ENCODE measurements at regions not wholly inside any gene's neighbourhood (a gene's known extent, or its start where the extent isn't known, plus 50 kb on each side); places are given as distances from the start of the nearest gene placed in this dataset.

DNA sequence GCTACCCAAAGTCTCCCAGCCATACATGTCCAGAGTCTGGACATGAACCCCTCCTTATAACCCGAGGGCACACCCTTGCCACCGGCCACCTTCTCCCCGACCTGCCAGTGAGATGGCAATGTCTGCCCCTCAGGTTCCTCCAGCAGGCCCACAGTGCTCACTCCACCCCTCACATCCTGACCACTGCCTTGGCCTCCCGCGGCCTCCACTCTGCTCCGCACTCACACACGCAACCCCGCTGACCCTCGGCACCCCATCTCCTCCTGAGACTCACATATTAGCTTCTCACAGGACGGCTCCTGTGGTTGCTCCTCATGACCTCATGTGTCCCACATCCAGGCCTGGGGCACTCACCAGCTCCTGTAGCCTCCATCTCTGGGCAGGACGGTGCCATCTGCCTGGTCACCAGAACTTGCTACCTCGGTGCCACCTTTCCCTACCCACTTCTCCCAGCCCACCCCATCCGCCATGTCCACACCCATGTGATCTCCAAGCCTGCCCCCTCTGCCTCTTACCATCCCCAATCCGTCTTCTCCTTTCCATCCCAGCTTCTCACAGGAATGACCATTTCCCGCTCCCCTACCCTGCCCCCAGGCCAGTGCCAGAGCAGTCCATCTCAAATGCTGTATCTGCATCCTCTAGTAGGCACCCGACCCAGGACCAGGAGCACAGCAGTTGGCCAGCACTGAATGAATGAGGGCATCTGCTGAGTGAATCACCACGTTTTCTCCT lies 198.6 kb upstream of the DIO3 start:
- DNase-seq: no peak

DNA sequence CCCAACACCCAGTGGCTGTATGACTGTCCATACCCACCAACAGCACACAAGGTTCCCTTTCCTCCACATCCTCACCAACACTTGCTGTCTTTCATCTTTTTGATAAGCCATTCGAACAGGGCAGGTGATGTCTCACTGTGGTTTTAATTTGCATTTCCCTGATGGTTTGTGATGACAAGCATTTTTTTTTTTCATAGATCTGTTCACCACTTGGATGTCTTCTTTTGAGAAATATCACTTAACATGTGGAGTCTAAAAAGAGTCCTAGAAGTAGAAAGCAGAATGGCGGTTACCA lies 198.1 kb upstream of the DIO3 start:
- no peak for DNase-seq

DNA sequence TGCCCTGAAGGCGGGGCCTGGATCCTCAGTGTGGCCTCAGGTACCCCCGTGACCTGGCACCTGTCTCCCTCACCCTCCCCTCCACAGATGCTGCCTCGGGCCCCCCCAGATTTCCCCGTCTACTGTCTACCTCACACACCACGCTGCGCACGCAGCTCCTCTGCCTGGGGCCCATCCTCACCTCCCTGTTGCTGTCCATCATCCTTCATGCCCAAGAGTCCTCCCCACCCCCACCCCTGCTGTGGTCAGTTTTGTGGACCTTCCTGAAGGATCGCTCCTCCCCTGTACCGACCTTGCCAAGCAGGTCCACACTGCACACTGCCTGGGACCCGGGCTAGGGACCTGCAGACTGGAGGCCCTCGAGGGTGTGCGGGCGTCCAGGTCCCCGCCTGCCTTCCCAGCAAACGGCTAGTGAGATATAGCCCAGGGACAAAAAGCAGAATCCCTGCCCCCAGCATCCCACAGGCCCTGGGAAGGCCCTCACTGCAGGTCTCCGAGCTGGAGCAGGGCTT lies 197.4 kb upstream of the DIO3 start:
- DNase-seq: no peak

DNA sequence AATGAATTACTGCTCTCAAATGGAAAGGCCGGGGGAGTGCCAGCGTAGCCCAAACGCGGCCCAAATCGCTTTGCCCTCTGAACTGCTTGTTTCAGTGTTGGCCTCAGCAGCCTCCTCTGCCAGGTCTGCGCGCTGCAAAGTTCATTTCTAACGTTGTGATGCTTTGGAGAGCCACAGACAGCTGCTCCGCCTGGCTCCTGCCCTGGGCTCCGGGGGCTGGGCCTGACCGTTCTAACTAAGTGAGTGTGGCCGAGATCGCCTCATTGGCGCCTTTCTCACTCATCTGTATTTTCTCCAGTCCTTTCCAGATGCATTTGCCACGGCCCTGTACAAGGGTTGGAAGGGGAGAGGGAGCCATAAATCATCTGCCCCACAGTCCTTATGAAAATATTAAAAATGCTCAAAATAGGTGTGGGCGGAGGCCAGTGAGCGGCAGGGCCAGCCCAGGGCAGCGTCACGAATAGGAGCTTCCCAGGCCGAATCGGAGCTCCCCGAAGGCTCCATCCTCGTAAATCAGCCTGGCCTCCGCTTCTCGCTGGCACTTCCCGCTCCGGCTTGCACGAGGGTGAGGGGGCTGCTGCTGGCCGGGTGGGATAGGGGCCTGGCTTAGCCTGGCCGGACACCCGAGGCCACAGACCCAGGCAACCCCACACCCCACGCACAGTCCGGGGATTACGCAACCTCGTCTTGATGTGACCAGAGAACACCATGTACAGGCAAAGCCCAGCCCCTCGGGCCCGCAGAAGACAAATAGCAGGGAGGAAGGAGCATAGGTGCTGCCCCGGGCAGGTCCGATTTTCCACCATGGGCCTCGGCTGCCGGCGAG lies 196.6 kb upstream of the DIO3 start:
- DNase-seq: no peak

DNA sequence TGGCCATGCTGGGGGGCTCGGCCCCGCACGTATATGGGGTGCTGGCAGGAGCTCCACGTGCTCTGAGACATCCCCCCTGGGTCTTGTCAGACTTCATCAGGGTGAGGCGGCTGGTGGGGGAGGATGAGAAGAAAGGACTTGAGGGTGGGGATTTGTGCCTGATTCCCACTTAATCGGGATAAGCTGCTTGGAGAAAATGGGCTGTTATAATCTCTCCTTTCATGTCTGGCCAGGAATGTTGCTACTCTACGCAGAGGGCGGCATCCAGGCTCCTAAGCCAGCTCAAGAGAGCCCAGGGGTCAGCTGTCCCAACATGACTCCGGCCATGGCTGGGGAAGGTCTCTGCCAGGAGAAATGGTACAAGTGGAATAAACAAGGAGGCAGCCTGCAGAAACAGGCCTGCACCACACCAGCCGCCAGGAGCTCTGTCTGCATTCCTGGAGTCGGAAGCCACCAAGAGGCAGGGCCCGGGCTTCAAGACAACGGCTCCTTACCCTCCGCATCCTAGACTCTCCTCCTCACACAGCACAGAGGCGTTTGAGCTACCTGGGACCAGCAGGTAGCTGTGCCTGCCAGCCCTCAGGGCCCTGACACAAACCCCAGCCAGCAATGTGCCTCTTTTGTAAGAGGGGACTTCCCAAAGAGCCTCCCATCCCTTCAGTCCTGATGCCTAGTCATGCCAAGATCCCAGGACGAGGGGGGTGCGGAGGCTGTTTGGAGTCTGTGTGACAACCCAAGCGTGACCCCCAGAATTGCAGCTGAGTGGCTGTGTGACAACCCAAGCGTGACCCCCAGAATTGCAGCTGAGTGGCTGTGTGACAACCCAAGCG lies 195.8 kb upstream of the DIO3 start:
- DNase-seq: no peak

DNA sequence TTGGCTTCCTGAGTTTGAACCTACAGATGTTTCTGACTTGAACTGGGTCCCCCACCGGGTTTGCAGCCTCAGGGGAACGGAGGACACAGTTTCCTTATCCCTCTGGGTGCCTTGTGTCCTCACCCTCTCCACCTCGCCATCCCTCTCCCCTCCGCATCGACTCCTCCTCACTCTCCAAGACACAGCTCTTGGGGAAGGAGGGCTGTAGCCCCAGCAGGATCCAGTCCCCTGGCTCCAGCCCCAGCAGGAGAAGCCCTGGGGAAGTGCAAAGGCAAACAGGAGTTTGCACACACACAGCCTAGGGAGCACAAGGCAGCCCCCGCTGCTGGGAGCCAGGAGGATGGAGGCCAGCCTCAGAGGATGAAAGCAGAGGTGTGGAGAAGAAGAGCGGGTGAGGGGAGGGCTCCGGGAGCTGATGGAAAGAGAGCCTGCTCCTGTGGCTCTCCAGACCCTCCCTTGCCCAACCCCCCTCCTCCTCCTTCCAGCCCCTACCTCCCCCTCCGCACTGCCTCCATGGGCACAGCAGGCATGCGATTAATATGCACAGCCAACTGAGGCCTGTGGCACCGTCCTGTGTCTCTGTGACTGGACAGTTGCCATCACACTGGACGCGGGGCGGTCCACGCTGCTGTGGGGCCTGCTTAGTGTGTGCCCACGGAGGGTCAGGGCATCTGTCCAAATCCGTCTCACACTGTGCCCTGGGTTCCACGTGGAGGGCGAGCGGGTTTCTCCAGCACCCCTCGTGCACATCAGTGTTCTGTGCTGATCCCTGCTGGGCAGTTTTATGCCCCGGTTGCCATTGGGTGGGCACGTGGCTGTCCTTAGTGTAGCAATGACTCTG lies 193.7 kb upstream of the DIO3 start:
- DNase-seq: no peak

DNA sequence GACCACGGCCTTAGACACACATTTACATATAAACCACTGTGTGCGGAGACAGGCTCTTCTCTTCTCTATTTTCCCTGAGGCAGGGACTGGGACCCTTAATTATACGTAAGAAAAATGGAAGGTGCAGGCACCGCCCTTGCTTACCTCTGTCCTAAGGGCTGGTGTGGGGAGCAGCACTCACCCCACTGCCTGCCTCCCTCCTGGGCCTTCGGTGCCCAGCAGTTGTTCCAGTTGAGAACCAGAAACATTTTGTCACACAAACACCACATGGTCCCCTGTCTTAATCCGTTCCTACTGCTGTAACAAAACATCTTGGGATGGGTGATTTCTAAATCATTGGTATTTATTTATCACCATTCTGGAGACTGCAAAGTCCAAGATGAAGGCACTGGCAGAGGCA lies 192.7 kb upstream of the DIO3 start:
- DNase-seq: no peak

DNA sequence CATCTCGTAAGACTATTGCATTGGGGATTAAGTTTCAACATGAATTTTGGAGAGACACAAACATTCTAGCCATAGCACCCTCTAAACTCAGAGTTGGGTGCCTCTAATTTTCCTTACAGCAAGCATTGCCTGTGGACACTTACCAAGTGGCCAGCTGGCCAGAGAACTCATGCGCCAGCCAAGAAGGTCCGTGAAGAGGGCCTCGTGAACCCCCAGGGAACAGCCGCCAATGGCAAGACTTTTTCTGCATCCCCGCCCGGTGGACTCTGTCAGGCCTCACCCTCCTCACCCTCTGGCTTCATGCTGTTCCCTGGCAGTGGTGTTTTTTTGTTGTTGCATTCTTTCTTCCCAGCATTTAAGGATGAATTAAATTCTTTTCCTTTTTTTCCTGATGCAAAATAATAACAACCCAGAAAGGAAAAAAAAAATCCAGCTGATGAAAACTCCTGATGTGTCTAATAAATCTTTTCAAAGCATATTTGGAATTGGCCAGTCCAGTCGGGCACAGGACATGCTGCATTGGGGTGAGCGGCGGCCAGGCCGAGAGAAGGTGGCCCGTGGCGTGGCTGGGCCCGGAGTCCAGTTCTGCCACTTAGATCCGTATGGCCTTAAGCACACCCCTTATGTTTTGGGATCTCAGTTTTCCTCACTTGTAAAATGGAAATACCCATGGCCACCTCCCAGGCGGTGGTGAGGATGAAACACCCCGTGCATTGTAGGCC lies 191.9 kb upstream of the DIO3 start:
- peak; percentile 11 for DNase-seq

DNA sequence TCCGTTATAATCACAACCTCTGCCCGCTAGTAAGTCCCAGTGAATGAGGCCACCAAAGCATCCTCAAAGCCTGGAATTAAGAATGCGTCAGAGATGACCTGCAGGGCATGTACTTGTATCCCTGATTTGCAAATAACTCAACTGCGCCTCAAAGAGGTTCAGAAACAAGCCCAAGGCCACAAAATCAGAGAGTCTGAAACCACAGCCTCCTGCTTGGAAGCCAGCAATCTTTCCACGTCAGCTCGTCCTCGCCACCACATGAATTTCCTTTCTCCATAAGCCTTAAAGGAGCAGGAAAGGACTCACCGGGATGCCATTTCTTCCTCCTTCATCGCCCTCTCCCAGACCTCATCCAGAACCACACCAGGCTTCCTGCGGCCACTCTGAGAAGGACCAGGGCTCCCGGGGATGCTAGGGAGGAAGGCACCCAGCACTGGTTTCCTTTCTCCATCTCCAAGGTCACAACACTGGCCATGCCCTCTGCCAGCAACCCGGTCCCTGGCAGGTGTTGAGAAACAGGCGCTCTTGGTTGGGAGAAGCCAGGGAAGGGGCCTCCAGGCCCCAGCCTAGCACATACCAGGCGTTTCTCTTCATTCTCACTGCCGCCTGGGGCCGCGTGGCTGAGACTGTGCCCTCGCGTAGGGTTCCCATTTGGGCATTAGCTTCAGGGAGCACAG lies 191.2 kb upstream of the DIO3 start:
- DNase-seq: no peak

DNA sequence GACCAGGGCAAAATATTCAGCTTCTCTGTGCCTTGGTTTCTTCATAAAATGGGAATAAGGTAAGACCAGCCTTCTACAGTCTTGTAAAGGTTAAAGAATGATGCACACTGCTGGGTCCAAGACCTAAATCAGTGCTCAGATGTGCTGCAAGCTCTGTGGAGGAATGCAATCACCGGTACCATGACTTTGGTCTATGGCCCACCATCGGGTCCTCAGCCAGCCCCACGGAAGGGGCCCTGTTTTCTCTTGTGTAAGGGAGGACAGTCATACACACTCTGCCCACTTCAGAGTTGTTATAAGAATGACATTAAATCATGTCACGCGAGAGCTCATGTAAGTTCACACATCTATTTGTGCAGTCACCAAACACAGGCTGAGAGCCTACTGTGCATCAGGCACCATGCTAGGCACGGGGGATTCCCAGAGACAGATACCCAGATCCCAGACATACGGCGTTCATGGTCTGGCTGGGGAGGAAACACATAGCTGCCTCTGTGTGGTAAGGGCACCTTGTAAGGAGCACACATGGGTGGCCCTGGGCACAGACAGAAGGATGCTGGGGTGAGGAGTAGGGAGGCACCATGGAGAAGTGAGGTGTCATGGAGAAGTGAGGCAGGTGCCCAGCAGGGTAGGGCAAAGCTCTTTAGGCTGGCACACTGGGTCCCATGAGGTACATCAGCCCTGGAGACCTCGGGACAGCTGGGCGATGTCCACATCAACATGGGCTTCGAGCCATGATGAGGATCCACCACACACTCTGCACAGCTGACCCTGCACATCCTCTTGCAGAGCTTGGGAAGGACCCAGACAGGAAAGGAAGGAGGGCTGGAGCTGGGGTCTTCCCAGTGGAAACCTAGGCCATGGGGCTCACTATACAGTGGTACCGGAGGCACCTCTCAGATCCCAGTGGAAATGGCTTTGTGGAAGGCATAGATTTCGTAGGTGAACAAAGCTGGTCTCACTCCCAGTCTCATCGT lies 190.4 kb upstream of the DIO3 start:
- DNase-seq: no peak

DNA sequence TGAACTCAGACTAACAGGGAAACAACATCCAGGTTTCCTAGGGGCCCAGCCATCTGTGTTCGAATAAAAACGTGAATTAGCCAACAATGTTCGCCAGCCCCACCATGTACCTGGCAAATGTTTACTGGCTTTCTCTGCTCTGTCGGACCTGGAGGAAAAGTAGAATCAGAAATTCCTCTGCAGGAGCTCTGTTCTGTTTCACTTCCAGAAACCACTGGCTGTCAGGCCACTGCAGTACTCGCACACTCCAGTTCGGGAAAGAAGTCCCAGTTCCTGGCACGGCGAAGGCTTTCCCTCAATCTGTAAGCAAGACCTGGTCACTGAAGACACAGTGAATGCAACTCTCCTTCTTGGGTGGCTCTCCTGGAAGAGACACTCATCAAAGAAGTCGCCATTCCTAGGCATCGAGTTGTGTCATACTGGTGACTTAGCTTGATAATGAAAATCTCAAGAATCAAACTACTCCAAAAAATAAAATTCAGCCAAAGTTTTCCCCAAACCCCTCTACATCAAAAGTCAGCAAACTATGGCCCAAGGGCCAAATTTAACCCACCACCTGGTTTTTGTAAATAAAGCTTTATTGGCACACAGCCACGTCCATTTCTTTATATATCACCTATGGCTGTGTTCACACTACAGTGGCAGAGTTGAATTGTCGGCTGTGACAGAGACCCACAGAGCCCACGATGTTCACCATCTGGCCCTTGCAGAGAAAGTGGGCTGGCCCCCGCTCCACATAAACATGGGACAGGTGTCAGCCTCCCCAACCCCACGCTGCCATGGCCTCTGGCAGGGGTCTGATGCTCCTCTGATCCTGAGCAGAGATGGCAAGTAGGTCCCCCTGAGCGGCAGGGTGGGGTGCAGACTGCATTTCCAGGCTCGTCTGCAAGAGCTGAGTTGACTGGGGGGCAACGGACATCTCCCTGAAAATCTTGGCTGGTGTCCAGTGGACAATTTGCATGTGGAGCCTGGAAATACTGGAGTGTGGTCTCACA lies 189.2 kb upstream of the DIO3 start:
- no peak for DNase-seq

DNA sequence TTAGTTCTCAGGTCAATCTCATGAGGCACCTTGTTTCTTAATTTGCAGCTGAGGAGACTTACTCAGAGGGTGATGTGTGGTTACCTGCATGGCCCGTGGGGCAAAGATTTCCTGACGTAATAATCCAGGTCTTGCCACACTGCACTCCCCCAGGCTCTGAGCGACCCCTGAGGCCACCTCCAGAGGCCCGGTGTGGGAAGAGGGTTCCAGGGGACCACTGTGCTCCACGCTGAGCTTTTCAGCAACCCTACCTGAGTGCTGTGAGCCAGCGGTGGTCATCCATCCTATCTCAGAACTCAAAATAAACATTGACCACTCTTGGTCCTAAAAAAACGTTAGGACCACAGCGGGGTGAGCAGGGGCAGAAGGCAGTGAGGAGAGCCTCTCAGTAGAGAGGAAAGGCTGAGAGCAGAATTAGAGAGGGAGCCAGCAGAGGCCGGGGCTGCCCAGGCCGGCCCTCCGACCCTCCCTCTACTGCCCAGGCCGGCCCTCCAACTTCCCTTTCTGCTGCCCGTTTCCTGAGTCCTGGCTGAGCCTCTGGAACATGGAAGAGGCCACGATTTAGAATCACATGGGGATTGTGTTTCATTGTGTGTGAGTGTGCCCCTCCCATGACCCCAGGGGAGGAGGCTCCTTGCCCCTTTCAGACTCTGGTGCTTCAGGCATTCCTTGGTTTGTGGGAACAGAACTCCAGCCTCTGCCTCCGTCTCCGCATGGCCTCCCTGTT lies 188.2 kb upstream of the DIO3 start:
- DNase-seq: no peak

DNA sequence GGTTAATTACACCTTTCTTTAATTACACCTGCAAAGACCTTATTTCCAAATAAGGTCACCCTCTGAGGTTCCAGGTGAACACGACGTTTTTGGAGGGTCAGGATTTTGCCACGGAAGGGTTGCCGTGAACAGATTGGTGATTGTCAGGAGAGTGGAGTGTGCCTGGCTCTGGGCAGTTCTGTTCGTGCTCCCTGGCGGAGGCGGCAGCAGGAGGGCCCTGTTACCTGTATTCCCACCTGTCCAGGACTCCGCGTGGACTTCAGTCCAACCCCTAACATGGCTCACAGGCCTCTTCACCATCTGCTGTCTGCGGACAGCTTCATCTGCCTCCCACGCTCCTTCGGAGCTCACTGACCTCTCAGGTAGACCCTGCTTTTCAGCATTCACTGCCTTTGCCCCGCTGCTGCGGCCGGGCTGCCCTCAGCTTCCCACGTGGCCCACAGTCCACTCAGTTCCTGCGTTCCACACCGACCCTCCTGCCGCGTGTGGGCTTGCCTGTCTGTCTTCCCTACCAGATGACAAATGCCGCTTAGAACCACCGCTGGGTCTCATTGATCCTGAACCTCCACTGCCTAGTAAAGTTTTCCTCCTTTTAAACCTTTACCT lies 187.5 kb upstream of the DIO3 start:
- DNase-seq: no peak

DNA sequence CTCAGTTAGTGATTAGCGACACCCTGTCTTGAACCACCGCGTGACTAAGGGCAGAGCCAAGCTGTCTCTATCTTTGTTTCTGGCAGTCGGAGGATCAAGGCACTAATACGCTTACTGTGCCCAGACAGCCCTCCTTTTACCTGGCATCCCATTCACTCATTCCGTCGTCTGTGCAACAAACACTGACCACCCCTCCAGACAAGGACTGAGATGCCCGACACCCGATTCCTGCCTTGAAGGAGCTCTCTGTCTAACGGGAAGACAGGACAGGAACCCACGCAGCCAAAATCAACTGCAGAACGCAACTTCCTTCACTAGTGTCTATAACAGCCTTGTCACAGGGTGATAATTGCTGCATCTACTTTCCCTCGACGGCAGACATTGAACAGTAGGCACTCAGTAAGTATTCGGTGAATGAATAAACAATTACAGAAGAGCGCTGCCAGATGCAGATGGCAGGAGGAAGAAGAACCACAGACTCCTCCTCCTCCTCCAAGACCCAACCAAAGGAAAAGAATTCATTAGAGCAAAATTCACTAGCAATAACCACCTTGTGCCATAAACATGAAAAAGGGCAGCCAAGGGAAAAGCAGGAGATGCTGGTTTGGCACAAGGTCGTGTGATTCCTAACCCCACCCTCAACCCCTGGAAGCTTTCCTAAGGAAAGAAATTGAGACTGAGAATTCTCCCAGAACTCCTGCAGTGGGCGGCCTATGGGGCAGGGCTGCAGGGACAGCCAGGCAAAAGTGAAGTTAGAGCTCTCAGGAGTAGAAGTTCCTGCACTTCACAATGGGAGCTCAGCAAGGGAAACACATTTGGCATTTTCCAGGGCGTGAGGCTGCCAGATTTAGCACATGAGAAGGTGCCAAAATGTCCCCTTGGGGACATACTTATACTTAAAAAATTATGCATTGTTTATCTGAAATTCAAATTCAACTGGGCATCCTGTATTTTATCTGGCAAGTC lies 186.6 kb upstream of the DIO3 start:
- DNase-seq: no peak

DNA sequence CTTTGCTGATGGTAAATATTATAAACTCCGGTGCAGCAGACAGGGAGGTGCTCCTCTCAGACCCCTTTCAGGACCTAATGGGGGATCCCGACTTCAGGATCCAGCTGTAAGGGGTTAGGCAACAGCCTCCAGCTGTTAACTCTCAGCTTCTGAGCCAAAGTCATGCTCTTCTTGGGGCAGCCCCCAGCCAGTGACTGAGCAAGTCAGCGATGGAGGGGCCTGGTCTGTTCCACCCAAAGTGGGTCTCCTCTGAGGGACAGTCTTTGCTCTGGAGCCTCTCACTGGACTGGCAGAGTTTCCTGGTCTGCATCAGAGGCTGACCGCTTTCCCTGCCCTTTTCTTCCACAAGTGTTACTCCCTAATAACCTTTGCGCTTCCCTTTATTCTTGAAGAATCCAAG lies 184.2 kb upstream of the DIO3 start:
- no peak for DNase-seq

DNA sequence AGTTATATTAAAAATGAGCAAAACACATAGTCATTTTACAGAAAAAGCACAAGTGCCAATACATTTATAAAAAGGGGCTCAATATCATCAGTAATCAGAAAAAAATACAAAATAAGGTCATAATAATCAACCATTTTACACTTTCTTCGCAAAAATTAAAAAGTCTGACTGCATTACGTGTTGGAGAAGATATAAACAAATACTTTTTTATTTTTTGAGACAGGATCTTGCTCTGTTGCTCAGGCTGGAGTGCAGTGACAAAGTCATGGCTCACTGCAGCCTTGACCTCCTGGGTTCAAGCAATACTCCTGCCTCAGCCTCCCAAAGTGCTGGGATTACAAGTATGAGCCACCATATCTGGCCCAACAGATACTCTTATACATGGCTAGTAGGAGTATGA lies 181.5 kb upstream of the DIO3 start:
- DNase-seq: no peak
